Dendritic cell treated with granulocyte-macrophage colony-stimulating factor and Interleukin-4, amounts not matched to agents 40 ng/mL and 50 ng/mL, for 4 days (primary cell): ENCODE measurements at regions not wholly inside any gene's neighbourhood (a gene's known extent, or its start where the extent isn't known, plus 50 kb on each side); places are given as distances from the start of the nearest gene placed in this dataset.

Source experiments
- H3K27ac Mint-ChIP-seq: one replicate; pipeline ENCODE4 v1.8.0; 2022; ENCODE audit warnings: mild to moderate bottlenecking, mixed read lengths
- H3K27me3 Mint-ChIP-seq: one replicate; pipeline ENCODE4 v1.8.0; 2022; ENCODE audit warnings: mild to moderate bottlenecking, mixed read lengths
- H3K36me3 Mint-ChIP-seq: one replicate; pipeline ENCODE4 v1.8.0; 2022; ENCODE audit warnings: low read depth, mixed read lengths
- H3K4me1 Mint-ChIP-seq: one replicate; pipeline ENCODE4 v1.8.0; 2022; ENCODE audit warnings: low read depth, mixed read lengths
- H3K4me3 Mint-ChIP-seq: one replicate; pipeline ENCODE4 v1.8.0; 2022; ENCODE audit warnings: mild to moderate bottlenecking, moderate library complexity, mixed read lengths
- H3K9me3 Mint-ChIP-seq: one replicate; pipeline ENCODE4 v1.8.0; 2022; ENCODE audit warnings: mixed read lengths
- intact Hi-C: fragments of 100-400 bp; cut with micrococcal nuclease; formaldehyde crosslinking; loops from one replicate; pipeline ENCODE4 v1.15.0; 2022

- H3K27me3 Mint-ChIP-seq = no peaks in the 10 kb centered on the region
- no peak overlapping the region for H3K4me3 Mint-ChIP-seq
- no peaks in the 10 kb centered on the region for H3K4me1 Mint-ChIP-seq
- no peaks in the 10 kb centered on the region for H3K9me3 Mint-ChIP-seq
- no peaks in the 10 kb centered on the region for H3K36me3 Mint-ChIP-seq
- intact Hi-C loops = no loop called here
- no peak overlapping the region for H3K27ac Mint-ChIP-seq
Measured at GRCh38 chr15:93384886-93385285, 295.9 kb upstream of the RGMA start.

- H3K4me3 Mint-ChIP-seq = no peak overlapping the region
- intact Hi-C loops = no loop called here
- H3K4me1 Mint-ChIP-seq = no peaks in the 10 kb centered on the region
- H3K27ac Mint-ChIP-seq = no peak overlapping the region
- H3K9me3 Mint-ChIP-seq = no peaks in the 10 kb centered on the region
- H3K36me3 Mint-ChIP-seq = no peaks in the 10 kb centered on the region
- H3K27me3 Mint-ChIP-seq = no peaks in the 10 kb centered on the region
Measured at GRCh38 chr15:93382200-93382820, 293.3 kb upstream of the RGMA start.

- peaks cover 2% of the 10 kb centered on the region for H3K27me3 Mint-ChIP-seq
Measured at GRCh38 chr15:93378558-93378957, 289.5 kb upstream of the RGMA start.

GRCh38 chr15:93372865-93373223 lies 283.8 kb upstream of the RGMA start:
- H3K27me3 Mint-ChIP-seq = peaks cover 2% of the 10 kb centered on the region
- H3K27ac Mint-ChIP-seq = no peak overlapping the region
- no peaks in the 10 kb centered on the region for H3K36me3 Mint-ChIP-seq
- H3K4me1 Mint-ChIP-seq = no peaks in the 10 kb centered on the region
- no peak overlapping the region for H3K4me3 Mint-ChIP-seq
- intact Hi-C loops = no loop called here
- H3K9me3 Mint-ChIP-seq = no peaks in the 10 kb centered on the region

More at GRCh38 chr15:93378558-93378957, 289.5 kb upstream of the RGMA start:
- intact Hi-C loops = no loop called here
- Mint-ChIP-seq H3K4me1 (no peaks in the 10 kb centered on the region), H3K36me3 (no peaks in the 10 kb centered on the region), H3K4me3 (no peak overlapping the region), H3K9me3 (no peaks in the 10 kb centered on the region), H3K27ac (no peak overlapping the region)

- intact Hi-C loops = no loop called here
- no peaks in the 10 kb centered on the region for H3K9me3 Mint-ChIP-seq
- no peaks in the 10 kb centered on the region for H3K36me3 Mint-ChIP-seq
- H3K27ac Mint-ChIP-seq = no peak overlapping the region
- no peak overlapping the region for H3K4me3 Mint-ChIP-seq
- H3K4me1 Mint-ChIP-seq = no peaks in the 10 kb centered on the region
- peaks cover 2% of the 10 kb centered on the region for H3K27me3 Mint-ChIP-seq
Measured at GRCh38 chr15:93372208-93372864, 283.3 kb upstream of the RGMA start.

- Mint-ChIP-seq H3K4me1 (no peaks in the 10 kb centered on the region), H3K4me3 (no peak overlapping the region), H3K27me3 (peaks cover 5% of the 10 kb centered on the region), H3K9me3 (no peaks in the 10 kb centered on the region), H3K36me3 (no peaks in the 10 kb centered on the region), H3K27ac (no peak overlapping the region)
- intact Hi-C loops = no loop called here
Measured at GRCh38 chr15:93366387-93367100, 277.5 kb upstream of the RGMA start.

- Mint-ChIP-seq H3K9me3 (no peaks in the 10 kb centered on the region), H3K27me3 (peaks cover 6% of the 10 kb centered on the region), H3K4me1 (no peaks in the 10 kb centered on the region), H3K36me3 (no peaks in the 10 kb centered on the region), H3K4me3 (no peak overlapping the region), H3K27ac (no peak overlapping the region)
- intact Hi-C loops = no loop called here
Measured at GRCh38 chr15:93362821-93363220, 273.8 kb upstream of the RGMA start.

GRCh38 chr15:93362203-93362602 lies 273.2 kb upstream of the RGMA start:
- H3K4me3 Mint-ChIP-seq = no peak overlapping the region
- no peaks in the 10 kb centered on the region for H3K4me1 Mint-ChIP-seq
- H3K27me3 Mint-ChIP-seq = peaks cover 6% of the 10 kb centered on the region
- H3K27ac Mint-ChIP-seq = no peak overlapping the region
- intact Hi-C loops = no loop called here
- no peaks in the 10 kb centered on the region for H3K9me3 Mint-ChIP-seq
- H3K36me3 Mint-ChIP-seq = no peaks in the 10 kb centered on the region

- no peaks in the 10 kb centered on the region for H3K36me3 Mint-ChIP-seq
- intact Hi-C loops = no loop called here
- H3K4me1 Mint-ChIP-seq = no peaks in the 10 kb centered on the region
- H3K27ac Mint-ChIP-seq = no peak overlapping the region
- peaks cover 6% of the 10 kb centered on the region for H3K27me3 Mint-ChIP-seq
- H3K4me3 Mint-ChIP-seq = no peak overlapping the region
- H3K9me3 Mint-ChIP-seq = no peaks in the 10 kb centered on the region
Measured at GRCh38 chr15:93361703-93362102, 272.7 kb upstream of the RGMA start.

- Mint-ChIP-seq H3K9me3 (no peaks in the 10 kb centered on the region), H3K27ac (no peak overlapping the region), H3K4me3 (no peak overlapping the region), H3K27me3 (peaks cover 6% of the 10 kb centered on the region), H3K36me3 (no peaks in the 10 kb centered on the region), H3K4me1 (no peaks in the 10 kb centered on the region)
- intact Hi-C loops = no loop called here
Measured at GRCh38 chr15:93360976-93361375, 272.0 kb upstream of the RGMA start.

GRCh38 chr15:93360318-93360717 lies 271.3 kb upstream of the RGMA start:
- intact Hi-C loops = no loop called here
- no peak overlapping the region for H3K27ac Mint-ChIP-seq

GRCh38 chr15:93359425-93360131 lies 270.6 kb upstream of the RGMA start:
- no peaks in the 10 kb centered on the region for H3K4me1 Mint-ChIP-seq
- no peak overlapping the region for H3K27ac Mint-ChIP-seq
- intact Hi-C loops = no loop called here
- peaks cover 2% of the 10 kb centered on the region for H3K27me3 Mint-ChIP-seq
- H3K9me3 Mint-ChIP-seq = no peaks in the 10 kb centered on the region
- H3K36me3 Mint-ChIP-seq = no peaks in the 10 kb centered on the region
- no peak overlapping the region for H3K4me3 Mint-ChIP-seq

More at GRCh38 chr15:93360318-93360717, 271.3 kb upstream of the RGMA start:
- Mint-ChIP-seq H3K9me3 (no peaks in the 10 kb centered on the region), H3K36me3 (no peaks in the 10 kb centered on the region), H3K27me3 (peaks cover 4% of the 10 kb centered on the region), H3K4me3 (no peak overlapping the region), H3K4me1 (no peaks in the 10 kb centered on the region)

GRCh38 chr15:93359060-93359408 lies 270.0 kb upstream of the RGMA start:
- no peaks in the 10 kb centered on the region for H3K9me3 Mint-ChIP-seq
- intact Hi-C loops = no loop called here
- H3K4me3 Mint-ChIP-seq = no peak overlapping the region
- peaks cover 2% of the 10 kb centered on the region for H3K27me3 Mint-ChIP-seq
- no peak overlapping the region for H3K27ac Mint-ChIP-seq
- no peaks in the 10 kb centered on the region for H3K36me3 Mint-ChIP-seq
- H3K4me1 Mint-ChIP-seq = no peaks in the 10 kb centered on the region
